ENCODE measurements at regions not wholly inside any gene's neighbourhood (a gene's known extent, or its start where the extent isn't known, plus 50 kb on each side); places are given as distances from the start of the nearest gene placed in this dataset.
"Not testable (repeated sequence)": the region's sequence is repeated elsewhere in the genome, so short reads cannot be mapped to it uniquely, and the experiment has no call there.

DNA sequence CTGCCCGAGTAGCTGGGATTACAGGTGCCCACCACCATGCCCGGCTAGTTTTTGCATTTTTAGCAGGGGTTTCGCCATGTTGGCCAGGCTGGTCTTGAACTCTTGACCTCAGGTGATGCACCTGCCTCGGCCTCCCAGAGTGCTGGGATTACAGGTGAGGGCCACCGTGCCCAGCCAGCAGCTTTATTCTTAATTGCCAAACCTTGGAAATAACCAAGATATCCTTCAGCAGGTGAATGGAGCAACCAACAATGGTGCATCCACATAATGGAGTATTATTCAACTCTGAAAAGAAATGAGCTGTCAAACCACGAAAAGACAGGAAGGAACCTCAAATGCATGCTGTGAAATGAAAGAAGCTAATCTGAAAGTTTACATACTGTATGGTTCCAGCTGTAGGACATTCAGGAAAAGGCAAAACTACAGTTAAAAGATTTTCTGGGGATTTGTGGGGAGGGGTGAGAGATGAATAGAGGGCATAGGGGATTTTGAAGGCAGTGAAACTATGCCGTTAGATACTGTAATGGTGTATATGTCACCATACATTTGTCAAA, 118.8 kb upstream of the CCND2 start:
- DNase-seq = no peak

DNA sequence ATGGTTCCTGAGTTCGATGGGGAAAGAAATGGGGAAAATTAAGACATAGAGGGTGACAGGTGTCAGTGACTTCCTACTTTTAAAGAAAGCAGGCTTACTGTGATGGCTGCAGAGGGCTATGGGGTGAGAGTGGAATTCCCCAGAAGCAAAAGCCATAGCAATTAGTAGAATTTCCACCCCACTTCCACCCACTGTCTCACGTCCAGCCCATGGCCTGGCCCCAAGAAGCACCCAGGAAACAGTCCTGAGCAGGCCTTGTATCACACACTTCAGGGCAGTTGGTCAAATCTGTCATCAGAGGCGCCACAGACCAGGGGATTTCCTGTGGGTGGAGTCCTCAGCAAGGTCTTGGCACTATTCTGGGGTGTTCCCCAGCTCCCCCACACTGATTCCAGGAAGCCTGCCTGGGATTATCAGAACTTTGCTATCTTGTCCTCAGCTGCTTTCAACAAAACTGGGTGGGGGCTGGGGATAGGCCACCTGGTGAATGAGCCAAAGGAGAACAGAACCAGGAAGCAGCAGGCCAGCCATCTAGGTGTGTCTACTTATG, 120.1 kb upstream of the CCND2 start:
- DNase-seq = peak; percentile 57

DNA sequence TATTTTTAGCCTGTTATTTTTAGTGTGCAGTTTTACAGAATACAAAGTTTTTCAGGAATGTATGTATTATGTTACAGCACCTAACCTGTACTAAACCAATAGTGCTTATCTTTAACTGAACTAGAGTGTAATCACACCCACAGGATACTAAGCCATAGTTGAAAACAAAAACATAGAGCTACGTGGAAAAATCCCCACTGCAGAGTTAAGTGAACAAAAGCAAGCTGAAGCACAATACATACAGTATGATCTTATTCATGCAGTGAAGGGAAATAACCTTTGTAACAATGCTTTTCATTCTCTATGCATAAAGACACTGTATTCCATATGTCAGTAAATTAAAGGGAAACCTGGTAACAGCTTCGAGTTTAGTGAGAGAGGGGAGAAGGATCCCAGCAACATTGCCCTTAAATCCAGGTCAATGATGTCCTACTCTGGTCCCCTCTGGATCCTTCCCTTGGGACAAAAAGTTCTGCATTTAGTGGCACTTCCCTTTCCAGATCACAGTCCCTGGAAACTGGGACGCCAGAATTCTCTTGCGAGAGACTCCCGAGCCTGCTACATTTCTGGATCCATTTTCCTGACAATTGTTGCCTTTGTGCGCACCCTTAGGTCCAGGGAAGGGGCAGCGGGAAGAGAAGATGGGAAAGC, 121.3 kb upstream of the CCND2 start:
- DNase-seq = no peak

DNA sequence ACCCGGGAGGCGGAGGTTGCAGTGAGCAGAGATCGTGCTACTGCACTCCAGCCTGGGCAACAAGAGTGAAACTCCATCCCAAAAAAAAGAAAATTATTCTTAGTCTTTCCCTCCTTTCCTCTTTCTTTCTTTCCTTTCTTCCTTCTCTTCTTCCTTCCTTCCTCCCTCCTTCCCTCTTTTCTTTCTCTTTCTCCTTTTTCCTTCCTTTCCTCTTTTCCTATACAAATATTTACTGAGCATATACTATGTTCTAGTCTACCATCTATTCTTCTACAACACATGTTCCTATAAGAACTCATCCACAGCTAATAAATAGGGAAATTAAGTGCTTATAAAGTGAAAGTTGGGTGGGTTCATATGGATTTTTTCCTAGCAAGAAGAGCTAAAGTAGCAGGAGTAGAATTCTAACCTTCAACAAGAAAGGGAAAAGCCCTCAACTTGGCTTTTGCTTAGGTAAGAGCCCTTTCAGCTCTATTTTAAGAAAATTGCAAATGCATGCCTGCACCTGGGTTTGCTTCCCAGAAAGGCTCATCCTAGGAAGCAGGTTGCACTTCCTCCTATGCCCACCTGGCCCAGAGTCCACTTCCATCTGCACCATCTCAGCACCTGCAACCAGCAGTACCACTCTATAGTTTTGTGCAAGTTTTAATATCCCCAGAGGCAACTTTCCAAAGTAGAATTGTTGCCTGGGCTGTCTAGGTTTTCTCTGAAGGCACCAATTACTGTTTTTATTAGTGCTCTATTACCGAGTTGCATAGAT, 122.0 kb upstream of the CCND2 start:
- no peak for DNase-seq

DNA sequence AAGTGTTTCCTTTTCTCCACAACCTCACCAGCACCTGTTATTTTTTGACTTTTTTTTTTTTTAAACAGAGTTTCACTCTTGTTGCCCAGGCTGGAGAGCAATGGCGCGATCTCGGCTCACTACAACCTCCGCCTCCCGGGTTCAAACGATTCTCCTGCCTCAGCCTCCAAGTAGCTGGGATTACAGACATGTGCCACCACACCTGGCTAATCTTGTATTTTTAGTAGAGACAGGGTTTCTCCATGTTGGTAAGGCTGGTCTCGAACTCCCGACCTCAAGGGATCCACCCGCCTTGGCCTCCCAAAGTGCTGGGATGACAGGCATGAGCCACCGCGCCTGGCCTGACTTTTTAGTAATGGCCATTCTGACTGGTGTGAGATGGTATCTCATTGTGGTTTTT, 123.2 kb upstream of the CCND2 start:
- not testable (repeated sequence) for DNase-seq

DNA sequence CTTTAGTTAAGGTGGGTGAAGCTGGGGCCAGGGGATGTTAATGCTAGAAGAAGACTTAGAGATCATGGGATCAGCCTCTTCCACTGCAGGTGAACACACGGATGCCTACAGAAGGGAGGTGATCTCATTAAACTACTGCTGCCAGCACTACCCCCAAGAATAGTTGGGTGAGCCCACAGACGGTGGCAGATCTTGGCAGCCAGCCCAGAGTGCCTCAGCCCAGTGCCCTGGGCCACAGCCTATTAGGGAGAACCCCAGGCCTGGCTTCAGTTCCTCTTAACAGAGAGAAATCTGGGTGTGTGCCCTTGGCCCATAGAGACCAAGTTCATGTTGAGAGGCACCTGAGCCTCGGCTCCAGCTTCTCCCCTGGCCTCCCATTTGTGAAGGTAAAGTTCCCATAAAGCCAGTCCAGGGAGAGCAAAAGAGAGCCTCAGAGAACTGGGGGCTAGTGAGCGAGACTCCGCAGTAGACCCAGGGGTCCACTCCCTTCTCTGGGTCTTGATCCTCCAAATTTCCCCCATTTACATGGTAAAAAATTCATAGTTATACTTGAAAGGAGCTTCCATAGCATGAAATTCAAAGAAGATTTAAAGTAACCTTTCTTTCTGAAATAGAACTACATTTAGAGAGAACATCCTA, 125.0 kb upstream of the CCND2 start:
- DNase-seq = peak; percentile 59

DNA sequence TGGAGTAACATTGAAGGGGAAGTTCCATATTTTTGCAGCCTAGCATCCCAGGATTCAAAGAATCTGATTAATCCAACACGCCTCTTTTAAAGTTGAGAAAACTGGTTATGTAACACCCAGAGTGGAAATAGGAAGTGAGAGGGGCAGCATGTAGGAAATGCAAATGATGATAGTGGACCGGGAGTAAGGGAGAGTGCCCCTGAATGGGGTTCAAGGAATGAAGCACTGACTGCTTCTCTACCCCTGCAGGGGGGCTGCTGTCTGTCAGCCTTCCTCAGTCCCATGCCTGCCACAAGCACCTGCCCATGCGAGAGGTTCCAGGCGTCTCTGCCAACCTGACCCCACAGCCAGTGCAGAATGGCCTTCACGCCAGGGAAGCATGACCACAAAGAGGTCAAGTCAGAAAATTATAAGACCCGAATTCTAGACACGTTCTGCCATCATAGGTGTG, 126.5 kb upstream of the CCND2 start:
- DNase-seq = no peak

DNA sequence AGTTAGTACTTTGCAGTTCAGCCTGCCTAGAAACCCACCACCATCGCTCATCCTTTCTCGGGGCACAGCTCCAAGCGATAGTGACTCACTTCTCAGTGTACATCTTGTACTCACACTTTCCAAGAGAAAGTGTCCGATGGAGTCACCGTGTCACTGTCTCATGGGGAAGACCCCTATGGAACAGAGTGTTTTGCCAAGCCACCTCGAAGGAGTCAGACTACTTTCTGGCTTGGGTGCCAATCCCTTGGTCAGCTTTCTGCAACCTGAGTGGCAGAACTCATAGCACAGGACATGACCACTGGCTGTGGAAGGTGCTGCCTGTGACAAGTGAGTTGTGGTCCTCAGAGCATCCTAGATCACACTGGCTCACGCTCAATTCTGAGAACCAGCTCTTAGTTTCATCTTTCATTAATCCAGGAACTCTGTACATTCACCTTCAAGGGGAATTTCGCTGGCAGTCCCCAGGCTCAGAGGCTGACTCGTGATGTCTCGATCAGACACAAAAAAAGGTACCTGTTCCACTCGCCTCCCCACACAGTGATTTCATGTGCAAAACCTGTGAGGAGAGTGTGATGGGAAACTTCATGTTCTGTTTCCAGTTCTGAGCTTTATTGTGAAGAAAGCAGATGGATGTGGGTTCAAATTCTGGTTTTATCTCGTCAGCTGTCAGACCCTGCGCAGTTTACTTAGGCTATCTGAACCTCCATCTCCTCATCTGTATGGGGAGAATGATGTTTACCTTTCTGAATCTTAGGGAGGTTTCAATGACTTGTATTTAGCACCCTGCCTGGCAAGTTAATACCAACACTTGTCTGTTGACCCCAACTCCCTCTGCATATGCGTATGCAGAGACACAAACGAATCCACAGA, 127.3 kb upstream of the CCND2 start:
- no peak for DNase-seq

DNA sequence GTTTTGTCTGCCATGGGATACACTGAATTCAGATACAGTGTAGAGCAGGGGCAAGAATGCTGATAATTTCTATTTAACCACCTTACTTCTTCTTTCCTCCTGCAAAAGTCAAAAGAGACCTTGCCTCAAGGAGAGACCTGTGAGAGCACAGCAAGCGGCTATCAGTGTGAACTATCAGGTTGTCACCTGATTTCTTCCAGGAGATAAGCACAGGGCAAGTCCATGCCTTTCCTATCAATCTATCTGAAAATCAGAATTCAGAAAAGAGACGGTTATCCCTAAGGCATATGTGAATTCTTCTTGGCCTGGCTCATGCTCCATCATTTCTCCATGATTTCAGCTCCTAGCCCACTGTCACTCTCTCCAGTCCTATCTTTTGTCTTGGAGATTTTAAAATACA, 128.9 kb upstream of the CCND2 start:
- no peak for DNase-seq

DNA sequence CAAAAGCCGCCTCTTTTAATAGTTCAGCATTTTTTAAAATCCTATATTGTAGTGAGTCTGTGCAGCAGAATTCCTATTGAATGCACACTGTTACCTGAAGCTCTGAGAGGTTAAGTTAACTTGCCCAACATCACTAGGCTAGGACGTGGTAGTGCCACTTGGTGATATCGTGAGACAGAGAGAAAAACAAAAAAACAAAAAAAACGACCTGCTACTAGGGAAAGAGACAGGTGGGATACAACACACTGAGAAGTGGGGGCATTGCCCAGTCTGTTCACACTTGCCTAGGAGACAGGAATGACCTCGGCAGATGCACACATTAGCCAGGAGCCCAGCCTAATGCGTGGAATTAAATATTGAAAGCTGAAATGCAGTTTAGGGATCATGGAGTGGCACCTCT, 129.7 kb upstream of the CCND2 start:
- DNase-seq = no peak

DNA sequence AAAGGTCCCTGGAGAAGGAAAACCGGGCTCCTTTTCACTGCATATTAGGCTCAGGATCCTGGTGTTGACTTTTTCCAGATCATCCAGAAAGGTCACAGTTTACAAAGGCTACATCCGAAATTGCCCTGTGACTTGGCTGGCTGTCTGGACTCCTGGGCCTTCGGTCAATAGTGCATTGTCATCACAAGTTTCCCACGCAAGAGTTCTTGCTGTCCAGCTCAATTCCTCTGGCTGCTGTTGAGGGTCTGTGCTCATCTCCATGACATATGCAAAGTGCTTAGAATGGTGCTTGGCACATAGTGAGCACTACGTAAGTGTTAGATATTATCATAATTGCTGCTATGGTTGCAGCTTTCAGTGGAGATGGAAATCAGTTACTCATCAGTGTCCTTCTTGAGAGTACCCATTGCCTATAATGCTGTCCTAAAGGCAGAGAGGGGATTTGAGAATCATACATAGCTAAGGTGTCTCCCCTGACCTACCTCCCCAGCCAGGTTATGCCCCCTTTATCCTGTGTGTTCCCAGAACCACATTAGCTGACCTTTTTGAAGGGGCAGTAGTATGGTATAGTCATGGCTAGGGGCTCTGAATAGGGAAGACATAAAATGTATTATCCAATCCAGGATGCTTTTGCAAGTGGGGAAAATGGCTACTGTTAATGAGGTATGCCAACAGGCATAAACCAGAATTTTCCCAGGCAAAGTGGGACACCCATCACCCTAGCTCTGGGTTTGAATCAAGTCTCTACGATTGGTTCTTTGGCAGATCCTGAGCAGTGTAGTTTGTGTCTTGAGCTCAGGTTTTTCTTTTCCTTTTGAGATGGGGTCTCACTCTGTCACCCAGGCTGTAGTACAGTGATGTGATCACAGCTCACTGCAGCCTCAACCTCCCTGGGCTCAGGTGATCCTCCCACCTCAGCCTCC, 132.0 kb upstream of the CCND2 start:
- DNase-seq = no peak

DNA sequence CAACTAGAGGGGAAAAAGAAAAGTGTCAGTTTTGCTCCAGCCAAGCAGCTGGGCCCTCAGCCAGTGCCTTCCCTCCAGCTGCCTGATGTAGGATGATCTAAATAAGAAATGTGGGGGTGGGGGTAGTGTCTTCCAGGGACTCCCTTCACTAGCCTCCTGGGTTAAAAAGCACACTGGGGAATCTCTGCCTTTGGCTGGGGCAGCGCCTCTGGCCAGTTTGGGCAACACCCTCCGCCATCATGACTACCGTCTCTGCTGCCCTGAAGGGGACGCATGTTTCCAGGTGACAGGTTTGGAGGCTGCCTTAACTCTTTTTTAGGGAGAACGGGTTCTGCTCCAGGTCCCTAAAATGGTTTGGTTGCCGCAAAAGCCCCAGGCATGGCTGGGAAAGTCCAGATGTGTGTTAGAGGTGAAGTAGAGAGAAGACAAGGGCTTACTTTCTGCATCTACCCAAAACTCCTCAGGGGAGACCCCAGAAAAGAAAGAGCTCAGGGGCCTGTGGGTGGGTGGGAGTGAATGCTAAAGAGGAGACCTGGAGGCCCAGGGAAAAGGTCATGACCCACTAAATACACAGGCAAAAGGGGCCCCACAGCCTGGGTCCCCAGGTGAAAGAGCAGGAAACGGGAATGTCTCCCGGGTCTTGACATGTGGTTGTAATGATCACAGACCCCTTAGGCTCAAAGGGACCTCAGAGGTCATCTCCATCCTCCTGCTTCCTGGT, 132.8 kb upstream of the CCND2 start:
- DNase-seq = no peak

DNA sequence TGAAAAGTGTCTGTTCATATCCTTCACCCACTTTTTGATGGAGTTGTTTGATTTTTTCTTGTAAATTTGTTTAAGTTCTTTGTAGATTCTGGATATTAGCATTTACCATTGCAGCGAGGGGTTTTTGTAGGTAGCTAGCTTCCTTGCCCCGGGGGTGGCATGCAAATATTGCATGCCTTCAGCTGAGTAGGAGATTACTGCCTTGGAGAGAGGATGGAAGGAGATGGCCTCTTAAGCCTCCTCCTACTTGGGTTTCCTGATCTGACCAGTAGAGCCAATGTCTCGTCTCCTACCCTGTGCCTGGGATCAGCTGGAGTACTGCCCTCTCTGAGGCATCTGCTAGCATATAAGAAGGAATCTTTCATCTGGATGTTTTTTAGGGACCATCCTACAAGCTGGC, 134.4 kb upstream of the CCND2 start:
- DNase-seq = no peak

DNA sequence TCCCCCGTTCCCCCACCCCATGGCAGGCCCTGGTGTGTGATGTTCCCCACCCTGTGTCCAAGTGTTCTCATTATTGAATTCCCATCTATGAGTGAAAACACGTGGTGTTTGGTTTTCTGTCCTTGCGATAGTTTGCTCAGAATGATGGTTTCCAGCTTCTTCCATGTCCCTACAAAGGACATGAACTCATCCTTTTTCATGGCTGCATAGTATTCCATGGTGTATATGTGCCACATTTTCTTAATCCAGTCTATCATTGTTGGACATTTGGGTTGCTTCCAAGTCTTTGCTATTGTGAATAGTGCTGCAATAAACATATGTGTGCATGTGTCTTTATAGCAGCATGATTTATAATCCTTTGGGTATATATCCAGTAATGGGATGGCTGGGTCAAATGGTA, 135.0 kb upstream of the CCND2 start:
- not testable (repeated sequence) for DNase-seq

DNA sequence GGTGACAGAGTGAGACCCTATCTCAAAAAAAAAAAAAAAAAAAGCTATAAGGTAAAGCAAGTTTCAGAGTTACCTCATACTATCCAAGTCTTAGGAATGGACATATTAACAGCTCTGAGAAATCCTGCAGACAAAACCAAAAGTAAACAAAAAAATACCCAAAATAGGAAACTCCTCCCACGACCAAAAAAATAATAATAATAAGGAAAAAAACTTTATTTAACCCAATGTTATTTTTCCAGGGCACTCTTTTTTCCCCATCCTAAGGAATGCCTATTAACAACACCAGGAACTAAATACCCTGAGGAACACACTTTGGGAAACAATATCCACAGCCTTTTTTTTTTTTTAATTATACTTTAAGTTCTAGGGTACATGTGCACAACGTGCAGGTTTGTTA, 135.5 kb upstream of the CCND2 start:
- DNase-seq = no peak

DNA sequence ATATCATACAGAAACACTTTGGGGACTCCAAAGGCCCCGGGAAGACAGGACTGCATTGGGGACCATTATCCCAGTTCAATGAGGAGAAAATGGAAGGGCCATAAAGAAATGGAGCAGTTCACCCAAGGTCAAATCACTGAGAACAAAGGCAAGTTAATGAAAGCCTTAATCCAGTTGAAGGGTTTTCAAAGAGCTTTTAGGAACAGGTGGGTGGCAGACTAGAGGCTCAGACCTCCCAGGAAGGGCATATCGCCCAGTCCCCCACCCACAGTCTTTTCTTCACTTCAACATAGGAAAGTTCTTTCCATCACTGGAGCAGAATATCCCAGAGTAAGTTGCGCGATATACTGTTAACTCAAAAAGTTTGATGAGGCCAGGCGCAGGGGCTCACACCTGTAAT, 136.1 kb upstream of the CCND2 start:
- DNase-seq = no peak

DNA sequence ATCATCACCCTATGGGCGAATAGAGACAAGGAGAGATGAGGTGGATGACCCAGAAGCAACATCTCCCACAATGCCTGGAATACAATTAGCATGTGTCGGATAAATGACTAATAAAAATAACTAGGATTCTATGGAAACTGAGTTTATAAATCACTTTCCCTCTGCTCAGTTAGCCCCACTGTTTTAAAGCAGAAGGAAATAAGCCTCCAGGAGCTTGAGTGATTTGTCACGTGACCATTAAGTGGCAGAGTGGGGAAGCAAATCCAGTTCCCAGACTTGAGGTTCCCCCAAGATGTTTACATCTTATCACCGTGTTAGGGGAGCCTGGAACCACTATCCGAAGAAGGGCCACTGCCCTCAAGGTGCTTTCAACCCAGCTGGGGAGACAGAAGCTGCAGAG, 136.5 kb upstream of the CCND2 start:
- DNase-seq = no peak

DNA sequence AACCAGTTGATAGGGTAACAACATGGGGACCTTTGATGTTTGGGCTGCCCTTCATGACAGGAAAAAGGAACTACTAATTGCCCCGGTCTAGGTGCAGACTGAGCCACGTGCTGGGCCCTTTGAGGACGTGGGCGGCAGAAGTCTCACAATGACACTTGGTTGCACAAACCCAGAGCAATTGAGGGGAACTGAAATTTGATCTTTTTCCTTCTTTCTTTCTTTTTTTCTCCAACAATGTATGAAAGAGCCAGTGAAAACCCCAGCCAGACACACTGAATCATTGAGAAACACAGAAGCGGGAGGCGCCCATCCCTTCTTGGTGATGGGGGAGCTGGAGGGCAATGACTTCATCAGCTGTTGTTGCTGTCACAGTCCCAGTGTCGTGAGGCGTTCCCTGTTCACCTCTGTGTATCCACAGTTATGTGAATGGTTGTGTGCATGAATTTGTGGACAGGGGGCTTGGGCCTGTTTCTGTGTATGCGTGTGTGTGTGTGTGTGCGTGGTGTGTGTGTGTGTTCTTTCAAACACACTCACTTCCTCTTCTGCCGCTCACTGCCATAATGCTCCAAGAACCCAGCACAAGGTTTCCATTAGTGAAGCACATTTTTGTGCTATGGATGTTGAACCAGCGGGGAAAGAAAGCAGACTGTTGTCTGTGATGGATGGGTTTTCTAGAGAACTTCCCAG, 137.5 kb upstream of the CCND2 start:
- no peak for DNase-seq

DNA sequence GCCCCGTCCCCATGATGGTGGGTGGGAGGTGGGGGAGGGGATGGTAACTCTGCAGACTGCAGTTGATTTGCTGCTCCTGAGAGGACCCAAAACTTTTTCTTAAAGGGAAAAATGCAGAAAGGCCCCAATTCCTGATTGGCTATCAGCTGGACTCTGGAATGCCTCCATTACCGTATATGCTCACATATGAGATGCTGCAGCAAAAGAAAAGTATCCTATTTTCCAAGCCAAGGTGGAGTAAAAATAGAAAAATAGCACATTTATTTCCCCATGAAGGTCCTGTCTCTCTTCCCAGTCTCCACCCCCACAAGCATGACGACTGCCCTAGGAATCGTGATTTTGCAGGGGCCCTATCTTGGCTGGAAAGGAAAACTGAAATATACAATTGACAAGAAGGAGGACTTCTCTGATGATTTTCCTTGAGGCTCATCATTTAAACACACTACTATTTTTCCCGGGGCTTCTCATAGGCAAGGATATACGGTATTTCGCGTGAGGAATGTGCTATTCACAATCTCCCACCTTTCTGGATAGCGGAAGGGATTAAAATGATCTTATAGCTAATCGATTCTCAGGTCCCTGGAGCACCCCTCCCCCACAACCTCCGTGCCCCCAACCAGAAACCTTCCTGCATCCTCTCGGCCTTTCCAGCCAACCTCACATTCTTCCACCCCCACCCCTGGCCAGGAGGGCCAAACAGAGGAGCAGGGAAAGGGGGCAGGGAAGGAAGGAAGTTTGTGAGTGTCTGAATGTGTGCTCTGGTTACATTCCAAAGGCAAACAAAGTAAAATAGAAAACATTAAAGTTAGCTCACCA, 138.9 kb upstream of the CCND2 start:
- DNase-seq = no peak

Measured in activated effector memory CD4-positive, alpha-beta T cell treated with Interleukin-2 at 50 U/mL for 16 hours (primary cell).